Midbrain (tissue), 1 donor: ENCODE measurements at regions not wholly inside any gene's neighbourhood (a gene's known extent, or its start where the extent isn't known, plus 50 kb on each side); places are given as distances from the start of the nearest gene placed in this dataset.
"Not testable (repeated sequence)": the region's sequence is repeated elsewhere in the genome, so short reads cannot be mapped to it uniquely, and the experiment has no call there.

Source experiments
- DNase-seq: peaks from one replicate; lab custom pipeline; 2025; lab: John Stamatoyannopoulos, UW

GRCh38 chr17:70375406-70375805, 206.1 kb downstream of the KCNJ2 start:
- no peak for DNase-seq

GRCh38 chr17:70375813-70376770, 206.8 kb downstream of the KCNJ2 start:
- no peak for DNase-seq

GRCh38 chr17:70377654-70378053, 208.3 kb downstream of the KCNJ2 start:
- no peak for DNase-seq

GRCh38 chr17:70378076-70378475, 208.7 kb downstream of the KCNJ2 start:
- no peak for DNase-seq

- no peak for DNase-seq
These were observed 210.6 kb downstream of the KCNJ2 start for GRCh38 chr17:70379945-70380344.

- DNase-seq = not testable (repeated sequence)
These were observed 212.6 kb downstream of the KCNJ2 start for GRCh38 chr17:70381916-70382315.

- DNase-seq = no peak
These were observed 219.0 kb downstream of the KCNJ2 start for GRCh38 chr17:70388326-70388725.

- DNase-seq = not testable (repeated sequence)
These were observed 220.0 kb downstream of the KCNJ2 start for GRCh38 chr17:70389232-70389757.

- no peak for DNase-seq
These were observed 220.7 kb downstream of the KCNJ2 start for GRCh38 chr17:70390049-70390448.

- DNase-seq = no peak
These were observed 225.3 kb downstream of the KCNJ2 start for GRCh38 chr17:70394473-70395232.

- DNase-seq = no peak
These were observed 236.3 kb downstream of the KCNJ2 start for GRCh38 chr17:70405492-70406220.

GRCh38 chr17:70407506-70407905, 238.2 kb downstream of the KCNJ2 start:
- no peak for DNase-seq

GRCh38 chr17:70408768-70409167, 239.4 kb downstream of the KCNJ2 start:
- DNase-seq = no peak

- no peak for DNase-seq
These were observed 245.0 kb downstream of the KCNJ2 start for GRCh38 chr17:70414300-70414699.

GRCh38 chr17:70420861-70421445, 251.6 kb downstream of the KCNJ2 start:
- DNase-seq = no peak

GRCh38 chr17:70422862-70423261, 253.5 kb downstream of the KCNJ2 start:
- DNase-seq = no peak

- no peak for DNase-seq
These were observed 254.2 kb downstream of the KCNJ2 start for GRCh38 chr17:70423562-70423961.

GRCh38 chr17:70426752-70427151, 257.4 kb downstream of the KCNJ2 start:
- no peak for DNase-seq

- DNase-seq = no peak
These were observed 265.5 kb downstream of the KCNJ2 start for GRCh38 chr17:70434536-70435490.

- no peak for DNase-seq
These were observed 268.3 kb downstream of the KCNJ2 start for GRCh38 chr17:70437656-70438055.
